OCI-M1 (cell line): ENCODE measurements at regions not wholly inside any gene's neighbourhood (a gene's known extent, or its start where the extent isn't known, plus 50 kb on each side); places are given as distances from the start of the nearest gene placed in this dataset.

ENCODE experiments used
- DNase-seq: peaks from one replicate; lab custom pipeline; 2025; lab: John Stamatoyannopoulos, UW

DNA sequence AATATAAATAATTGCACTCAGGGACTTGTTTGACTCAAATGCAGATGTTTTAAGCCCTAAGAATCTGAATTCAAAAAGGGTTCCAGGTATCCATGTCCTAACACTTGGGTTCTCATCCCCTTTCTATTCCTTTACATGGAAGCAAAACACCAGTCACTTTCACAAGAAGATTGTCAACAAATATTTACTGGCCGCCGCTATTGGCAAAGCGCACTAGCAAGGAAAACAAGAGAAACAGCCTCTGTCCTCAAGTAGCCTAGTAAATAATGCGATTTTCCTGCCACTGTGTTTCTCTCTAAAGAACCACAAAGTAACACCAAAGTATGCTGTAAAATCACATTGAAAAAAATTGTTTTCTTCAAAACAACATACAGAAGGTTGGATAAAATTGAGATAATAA lies 66.7 kb upstream of the EZH2 start:
- no peak for DNase-seq

DNA sequence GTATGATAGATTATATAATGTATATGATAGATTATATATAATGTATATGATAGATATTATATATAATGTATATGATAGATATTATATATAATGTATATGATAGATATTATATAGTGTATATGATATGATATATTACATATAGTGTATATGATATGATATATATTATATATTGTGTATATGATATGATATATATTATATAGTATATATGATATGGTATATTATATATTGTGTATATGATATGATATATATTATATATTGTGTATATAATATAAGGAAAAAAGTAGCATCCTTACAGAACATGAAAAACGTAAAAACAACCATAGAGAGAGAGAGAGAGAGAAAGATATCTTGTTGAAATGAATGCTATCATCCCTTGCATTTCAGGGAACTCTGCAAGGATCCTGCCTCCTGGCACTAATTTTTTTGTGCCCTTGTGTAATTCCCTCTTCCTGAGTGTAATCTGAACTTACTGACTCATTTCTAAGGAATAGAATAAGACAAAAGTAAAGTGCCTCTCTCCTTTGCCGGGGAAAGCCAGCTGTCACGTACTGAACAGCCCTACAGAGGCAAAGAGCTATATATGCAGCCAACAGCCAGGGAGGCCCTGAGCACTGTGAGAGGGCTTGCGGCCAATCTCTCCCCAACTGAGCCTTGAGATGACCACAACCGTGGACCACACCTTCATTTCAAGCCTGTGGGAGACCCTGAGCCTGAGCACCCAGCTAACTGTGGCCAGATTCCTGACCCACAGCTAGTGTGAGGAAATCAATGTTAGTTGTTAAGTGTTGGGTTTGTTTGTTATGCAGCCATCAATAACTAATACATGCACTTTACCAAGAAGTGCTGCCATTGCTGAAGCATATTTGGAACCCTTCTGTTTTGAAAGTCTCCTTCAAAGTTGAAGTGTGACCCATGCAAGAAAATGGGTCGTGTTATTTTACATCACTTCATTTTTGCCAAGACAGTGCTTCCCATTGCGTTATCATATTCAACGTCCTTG lies 61.1 kb upstream of the EZH2 start:
- DNase-seq, result no peak

DNA sequence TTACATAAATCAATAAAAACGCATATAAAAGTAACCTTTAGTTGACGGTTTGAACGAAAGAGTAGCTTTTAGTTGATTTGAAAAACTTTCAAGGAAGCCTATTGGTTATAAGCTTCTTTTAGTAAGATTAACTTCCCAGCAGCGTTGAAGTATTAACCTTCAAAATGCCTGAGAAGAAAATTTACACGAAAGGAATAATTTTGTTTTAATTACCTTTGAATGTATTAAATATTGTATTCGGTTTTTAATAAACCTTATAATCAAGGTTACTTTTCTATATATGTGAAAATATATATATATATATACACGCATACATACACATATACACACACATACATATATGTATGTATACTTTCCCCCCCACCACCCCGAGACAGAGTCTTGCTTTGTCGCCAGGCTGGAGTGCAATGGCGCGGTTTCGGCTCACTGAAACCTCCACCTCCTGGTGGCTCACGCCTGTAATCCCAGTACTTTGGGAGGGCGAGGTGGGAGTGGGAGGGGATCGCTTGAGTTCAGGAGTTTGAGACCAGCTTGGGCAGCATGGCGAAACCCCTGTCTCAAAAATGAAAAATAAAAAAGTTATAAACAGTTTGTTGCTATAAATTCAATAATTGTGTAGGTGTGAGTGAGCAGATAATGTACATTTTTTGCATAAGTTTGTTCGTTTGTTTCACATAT lies 57.6 kb upstream of the EZH2 start:
- peak; percentile 88 for DNase-seq

DNA sequence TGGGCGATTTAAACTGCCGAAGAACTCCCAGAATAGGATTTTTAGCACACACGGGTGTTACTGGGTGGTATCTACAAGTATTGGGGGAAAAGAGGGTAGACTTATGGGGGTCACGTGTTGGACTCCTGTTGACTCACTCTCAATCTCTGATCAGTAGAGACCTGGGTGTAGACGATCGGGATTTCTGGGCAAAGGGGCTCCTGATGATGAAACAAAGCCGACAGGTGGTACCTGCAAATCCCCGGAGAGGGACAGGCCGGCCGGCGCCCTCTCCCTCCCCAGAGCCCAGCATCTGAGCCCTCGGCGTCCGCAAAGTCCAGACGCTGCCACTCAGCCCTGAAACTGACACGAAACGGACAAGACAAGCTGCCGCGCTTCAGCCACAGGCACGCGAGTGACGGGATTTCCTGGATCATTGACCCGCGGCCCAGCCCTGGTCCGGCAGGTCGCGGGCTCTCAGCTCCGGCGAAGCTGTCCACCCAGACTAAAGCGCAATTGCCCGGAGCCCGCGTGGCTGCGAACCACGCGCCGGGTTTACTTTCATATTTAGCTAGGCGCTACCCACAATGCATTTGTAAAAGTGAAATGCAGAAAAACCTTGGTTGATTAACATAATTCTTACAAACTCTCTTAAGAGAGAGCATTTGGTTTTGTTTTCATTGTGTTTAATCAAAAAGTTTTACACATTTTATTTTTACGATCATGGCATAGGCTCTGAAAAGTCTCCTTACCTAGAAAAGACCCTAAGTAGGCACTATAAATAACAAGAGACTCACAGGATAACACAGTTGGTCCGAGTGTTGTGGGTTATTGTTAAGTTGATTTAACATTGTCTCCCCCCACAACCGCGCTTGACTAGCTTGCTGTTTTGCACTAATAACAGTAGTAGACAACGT lies 56.9 kb upstream of the EZH2 start:
- peak; percentile 88 for DNase-seq

DNA sequence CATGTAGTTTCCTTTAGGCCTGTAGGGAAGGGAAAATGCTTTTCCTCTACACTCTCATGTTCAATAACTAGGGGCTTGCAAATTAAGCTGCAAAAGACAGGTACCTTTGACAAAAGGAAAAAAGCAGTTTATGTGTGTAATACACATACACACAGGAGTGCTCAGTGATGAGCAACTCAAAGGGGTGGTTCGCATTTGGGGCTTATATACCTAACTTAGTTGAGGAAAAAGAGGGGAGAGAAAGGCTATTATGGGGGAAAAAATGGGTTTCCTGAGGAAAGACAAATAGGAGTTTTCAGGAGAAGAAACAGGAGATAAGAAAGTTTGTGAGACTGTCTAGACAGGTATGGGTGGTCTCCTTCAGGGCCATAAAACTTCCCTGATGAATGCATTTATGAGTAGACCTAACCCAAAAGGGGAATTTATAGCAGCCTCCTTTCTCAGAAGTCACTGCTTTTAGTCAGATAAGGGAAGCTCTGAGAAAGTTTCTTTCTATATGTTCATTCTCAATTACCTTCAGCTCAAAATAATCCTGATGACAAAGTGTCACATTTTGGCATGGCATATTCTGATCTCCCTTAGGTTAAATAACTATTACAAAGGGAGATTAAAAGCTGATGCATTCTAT lies 55.2 kb upstream of the EZH2 start:
- DNase-seq, result peak; percentile 51

DNA sequence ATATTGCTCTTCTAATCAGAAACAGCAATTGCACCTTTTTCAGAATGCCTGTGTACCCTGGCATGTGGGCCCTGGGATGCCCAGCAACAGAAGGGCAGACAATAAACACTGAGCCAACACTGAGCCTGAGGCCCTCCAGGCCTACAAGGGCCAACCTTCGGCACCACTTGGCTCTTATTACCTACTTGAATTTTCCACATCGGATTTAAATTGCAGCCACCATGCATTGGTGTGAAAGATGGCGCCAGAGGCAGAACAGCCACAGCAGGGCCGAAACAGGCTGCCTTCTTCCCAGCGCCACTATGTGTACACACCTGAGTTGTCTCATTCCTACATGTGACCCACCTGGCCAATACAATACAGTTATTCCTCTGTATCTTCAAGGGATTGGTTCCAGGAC lies 51.4 kb upstream of the EZH2 start:
- DNase-seq, result no peak
